ENCODE measurements at regions not wholly inside any gene's neighbourhood (a gene's known extent, or its start where the extent isn't known, plus 50 kb on each side); places are given as distances from the start of the nearest gene placed in this dataset.

- no peak for DNase-seq
Observed at GRCh38 chr5:68482199-68482598, 266.6 kb downstream of the PIK3R1 start.

- no peak for DNase-seq
Observed at GRCh38 chr5:68484307-68485068, 268.9 kb downstream of the PIK3R1 start.

- no peak for DNase-seq
Observed at GRCh38 chr5:68489556-68489955, 274.0 kb downstream of the PIK3R1 start.

DNA sequence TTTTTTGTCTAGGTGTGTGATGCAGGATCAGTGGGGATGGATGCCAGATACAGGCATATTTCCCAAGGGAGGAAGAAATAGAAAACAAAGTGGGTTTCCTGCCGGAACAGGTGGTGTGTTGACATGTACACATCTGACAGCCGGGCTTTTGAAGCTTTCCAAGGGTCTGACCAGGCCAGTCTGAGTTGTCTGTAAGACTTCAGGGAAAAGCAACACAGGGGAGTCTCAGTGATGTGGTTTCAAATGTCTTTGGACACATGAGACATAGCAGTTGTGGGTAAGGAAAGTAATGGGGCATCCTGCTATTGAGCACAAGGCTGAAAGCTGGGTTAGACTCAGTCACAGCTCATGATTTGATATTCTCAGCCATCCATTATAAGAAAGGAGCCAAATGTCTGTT, 274.9 kb downstream of the PIK3R1 start:
- no peak for DNase-seq

DNA sequence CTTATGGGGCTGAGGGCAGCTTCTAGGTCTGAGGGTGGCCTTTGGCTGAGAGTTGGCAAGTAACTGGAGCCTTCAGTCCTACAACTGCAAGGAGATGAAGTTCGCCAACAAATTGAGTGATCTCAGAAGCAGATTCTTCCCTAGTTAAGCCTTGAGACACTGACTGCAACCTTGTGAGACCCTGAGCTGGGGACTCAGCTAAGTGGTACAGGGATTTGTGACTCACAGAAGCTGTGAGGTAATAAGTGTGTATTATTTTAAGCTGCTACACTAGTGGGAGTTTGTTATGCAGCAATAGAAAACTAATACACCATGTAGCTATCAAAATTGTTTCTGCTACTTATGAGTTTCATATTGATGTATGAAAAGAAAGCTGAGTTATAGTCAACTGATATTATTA, 279.2 kb downstream of the PIK3R1 start:
- DNase-seq = no peak

- no peak for DNase-seq
Observed at GRCh38 chr5:68499987-68500386, 284.4 kb downstream of the PIK3R1 start.

GRCh38 chr5:68500813-68501212, 285.3 kb downstream of the PIK3R1 start:
- DNase-seq = no peak

- DNase-seq = no peak
Observed at GRCh38 chr5:68502531-68502930, 287.0 kb downstream of the PIK3R1 start.

GRCh38 chr5:68504306-68504705, 288.8 kb downstream of the PIK3R1 start:
- DNase-seq = no peak

DNA sequence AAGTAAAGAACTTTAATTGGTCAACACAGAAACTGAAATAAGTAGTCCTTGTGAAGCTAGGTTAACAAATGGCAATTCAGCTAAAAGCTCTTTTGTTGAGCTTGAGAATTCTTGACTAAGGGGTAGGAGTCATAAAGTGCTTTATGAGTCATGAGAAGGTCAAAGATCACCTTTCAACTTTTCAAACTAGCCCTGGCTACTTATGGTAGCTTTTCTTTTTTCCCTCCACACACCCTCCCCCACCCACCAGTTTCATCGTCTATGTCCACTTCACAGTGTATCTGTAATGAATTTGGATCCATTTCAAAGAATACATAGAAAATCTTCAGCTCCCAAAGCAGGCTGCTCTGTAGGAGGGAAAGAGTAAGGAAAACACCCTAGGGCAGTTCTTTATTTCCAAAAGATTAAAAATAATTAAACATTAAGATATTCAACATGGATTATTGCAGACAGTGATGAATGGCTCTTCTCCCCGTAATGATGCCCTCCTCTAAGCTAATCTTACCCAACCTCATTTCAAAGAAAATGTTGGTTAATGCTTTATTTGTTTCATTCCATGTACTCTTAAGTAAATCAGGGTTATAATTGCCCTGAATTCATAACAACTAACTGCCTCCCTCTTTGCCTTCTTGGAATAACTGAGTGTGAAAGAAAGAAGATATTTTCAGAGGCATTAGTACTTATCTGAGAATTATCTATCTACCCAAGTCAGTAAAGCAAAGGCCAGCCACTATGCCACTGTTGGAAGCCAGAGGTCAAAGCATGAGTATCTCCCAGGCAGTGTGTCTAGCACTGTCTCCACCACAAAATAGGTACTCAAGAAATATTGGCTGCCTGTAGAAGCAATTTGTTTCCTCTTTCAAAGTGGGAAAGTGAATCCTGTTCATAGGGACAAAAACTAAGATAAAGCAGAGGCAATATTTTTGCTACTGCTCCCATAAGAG, 290.6 kb downstream of the PIK3R1 start:
- DNase-seq = no peak

- no peak for DNase-seq
Observed at GRCh38 chr5:68515514-68515913, 300.0 kb downstream of the PIK3R1 start.

- DNase-seq = no peak
Observed at GRCh38 chr5:68518286-68518685, 302.7 kb downstream of the PIK3R1 start.

DNA sequence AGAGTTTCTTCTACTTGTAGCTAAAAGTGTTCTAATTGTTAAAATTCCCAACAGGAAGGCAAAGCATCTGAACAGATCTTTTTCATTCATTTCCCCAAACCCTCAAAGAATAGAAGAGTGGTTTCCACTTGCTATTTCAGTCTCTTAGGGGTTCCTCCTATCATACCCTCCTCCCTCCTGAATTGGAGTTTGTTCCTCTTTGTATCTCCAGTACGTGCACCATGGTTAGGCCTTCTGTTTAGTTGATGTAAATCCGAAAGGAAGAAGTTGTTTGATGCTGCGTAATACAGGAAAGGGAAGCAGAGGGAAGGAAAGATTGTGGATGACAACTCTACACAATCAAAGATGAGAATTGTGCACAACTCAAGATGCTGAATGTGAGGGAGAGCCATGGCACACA, 303.6 kb downstream of the PIK3R1 start:
- no peak for DNase-seq

DNA sequence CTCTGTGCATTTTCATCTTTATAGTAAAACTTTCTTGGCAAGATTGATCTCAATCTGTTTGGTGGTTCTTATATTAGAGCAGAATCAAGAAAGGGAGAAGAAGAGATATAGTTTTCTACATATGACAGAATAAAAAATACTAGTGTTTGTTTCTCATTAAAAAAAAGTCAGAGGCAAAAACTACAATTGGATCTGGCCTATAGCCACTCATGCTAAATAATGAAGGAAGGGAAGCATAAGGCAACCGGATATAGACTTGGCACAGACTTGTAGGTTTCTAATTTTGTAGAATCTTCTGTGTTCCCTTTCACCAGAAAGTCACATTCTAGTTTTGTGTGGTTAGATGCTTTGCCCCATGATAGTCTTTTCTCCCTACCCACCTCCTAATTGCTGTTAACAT, 306.2 kb downstream of the PIK3R1 start:
- DNase-seq = no peak

- DNase-seq = no peak
Observed at GRCh38 chr5:68522863-68523262, 307.3 kb downstream of the PIK3R1 start.

DNA sequence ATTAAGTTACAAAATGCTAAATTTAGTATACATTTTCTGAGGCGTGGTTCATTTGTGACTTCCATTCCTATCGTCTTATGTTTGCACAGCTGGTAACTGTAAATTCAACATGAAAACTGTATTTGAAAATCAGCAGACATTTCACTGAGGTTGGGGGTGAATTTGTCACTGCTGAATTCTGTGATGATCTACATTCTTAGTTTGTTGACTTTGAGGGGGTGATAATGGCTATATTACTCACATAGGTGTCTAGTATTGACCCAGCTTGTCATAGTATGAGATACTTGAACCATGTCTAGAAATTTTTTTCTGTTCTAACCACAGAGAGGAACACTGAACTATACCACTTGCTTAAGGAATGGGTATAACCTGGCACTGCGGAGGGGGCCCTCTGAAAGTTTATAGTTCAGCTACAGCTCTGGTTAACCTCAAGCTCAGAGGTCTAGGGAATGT, 313.3 kb downstream of the PIK3R1 start:
- no peak for DNase-seq

DNA sequence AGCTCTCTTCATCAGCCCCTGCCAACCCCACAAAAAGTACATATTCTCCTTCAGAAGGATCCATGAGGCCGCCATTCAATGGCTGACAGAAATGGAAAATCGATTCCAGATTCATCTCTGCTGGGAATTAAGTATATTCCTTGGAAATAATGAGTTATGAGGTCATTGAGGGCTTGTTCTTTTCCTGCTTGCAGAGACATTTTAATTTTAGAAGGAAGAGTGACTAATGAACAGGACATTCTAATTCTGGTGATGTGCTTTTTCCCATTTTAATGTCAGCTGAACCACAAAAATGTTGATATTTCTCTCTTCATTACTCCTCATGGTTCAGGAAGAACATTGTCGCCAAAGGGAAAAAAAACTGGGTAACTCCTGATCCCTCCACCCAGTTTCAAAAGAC, 314.0 kb downstream of the PIK3R1 start:
- DNase-seq = no peak

DNA sequence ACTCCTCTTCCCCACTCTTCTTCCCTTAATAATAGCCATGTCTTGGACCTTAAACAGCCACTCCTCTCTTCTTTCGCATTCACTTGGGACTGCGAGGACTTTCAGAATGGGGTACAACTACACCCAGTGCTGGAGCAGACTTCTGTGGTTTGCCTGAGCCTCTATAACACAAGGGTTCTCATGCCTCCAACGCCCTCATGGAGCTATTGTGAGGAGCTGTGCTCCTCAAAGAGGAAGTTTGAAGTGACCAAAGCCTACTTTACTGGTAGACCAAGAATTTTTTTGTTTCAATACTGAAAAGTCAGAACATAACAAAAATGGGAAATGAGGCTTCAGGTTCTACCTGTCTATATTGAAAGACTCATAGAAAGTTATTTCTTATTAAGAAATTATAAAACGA, 316.4 kb downstream of the PIK3R1 start:
- no peak for DNase-seq

GRCh38 chr5:68533051-68533450, 317.5 kb downstream of the PIK3R1 start:
- DNase-seq = no peak

- no peak for DNase-seq
Observed at GRCh38 chr5:68533571-68534084, 318.1 kb downstream of the PIK3R1 start.

- no peak for DNase-seq
Observed at GRCh38 chr5:68534131-68534940, 318.8 kb downstream of the PIK3R1 start.

DNA sequence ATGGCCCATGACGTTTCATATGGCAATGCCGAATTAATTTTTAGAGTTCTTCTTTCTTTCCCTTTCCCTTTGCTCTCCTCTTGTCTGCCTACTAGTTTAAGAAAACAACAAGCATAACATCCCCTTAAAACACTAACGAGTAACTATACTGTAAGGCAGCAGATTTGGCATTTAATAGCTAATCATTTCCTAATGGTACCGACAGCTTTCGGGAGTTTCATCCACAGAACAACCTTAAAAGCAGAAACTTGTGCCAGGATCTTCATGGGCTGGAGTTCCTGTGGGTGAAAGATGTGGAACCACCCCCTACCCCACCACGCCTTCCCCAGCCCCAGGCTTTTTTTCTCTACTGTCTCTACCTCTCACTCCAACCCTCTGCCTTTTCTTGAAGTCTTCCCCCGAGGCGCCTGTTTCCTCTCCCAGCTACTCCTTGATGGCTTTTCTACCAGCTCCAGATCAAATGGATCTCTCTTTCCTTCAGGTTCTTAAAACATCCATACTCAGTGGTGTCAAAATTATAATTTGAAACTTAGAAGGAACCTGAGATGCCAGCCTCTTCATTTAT, 319.5 kb downstream of the PIK3R1 start:
- no peak for DNase-seq
